Stimulated activated naive CD8-positive, alpha-beta T cell treated with anti-CD3 and anti-CD28 coated beads, Interleukin-15, amount 100 ng/mL, for 72 hours (primary cell): ENCODE measurements at regions not wholly inside any gene's neighbourhood (a gene's known extent, or its start where the extent isn't known, plus 50 kb on each side); places are given as distances from the start of the nearest gene placed in this dataset.
A peak's percentile ranks its signal among the peaks of the same experiment; 100 is the strongest.

Experiments
- ATAC-seq: fragments of 150-1000 bp; cut with Tn5 transposase; 2 replicates; pipeline ENCODE4 v1.10.0; 2021; ENCODE audit warnings: mild to moderate bottlenecking, moderate library complexity
- DNase-seq, 2 donors: peaks; one replicate each; pipeline ENCODE4 v3.0.0; 2021 to 2022
- H3K27ac Mint-ChIP-seq, 2 donors: one replicate each; pipeline ENCODE4 v1.8.0; 2022; ENCODE audit warnings: mild to moderate bottlenecking in 2 of 2, mixed read lengths in 2 of 2, moderate library complexity in 2 of 2
- H3K27me3 Mint-ChIP-seq: one replicate; pipeline ENCODE4 v1.8.0; 2022; ENCODE audit warnings: mixed read lengths
- H3K4me1 Mint-ChIP-seq: one replicate; pipeline ENCODE4 v1.8.0; 2022; ENCODE audit warnings: mild to moderate bottlenecking, mixed read lengths
- H3K4me3 Mint-ChIP-seq, 2 donors: one replicate each; pipeline ENCODE4 v1.8.0; 2022; ENCODE audit warnings: mild to moderate bottlenecking in 2 of 2, mixed read lengths in 2 of 2, moderate library complexity in 1 of 2
- H3K9me3 Mint-ChIP-seq, 2 donors: one replicate each; pipeline ENCODE4 v1.8.0; 2022; ENCODE audit warnings: mixed read lengths in 2 of 2

DNA sequence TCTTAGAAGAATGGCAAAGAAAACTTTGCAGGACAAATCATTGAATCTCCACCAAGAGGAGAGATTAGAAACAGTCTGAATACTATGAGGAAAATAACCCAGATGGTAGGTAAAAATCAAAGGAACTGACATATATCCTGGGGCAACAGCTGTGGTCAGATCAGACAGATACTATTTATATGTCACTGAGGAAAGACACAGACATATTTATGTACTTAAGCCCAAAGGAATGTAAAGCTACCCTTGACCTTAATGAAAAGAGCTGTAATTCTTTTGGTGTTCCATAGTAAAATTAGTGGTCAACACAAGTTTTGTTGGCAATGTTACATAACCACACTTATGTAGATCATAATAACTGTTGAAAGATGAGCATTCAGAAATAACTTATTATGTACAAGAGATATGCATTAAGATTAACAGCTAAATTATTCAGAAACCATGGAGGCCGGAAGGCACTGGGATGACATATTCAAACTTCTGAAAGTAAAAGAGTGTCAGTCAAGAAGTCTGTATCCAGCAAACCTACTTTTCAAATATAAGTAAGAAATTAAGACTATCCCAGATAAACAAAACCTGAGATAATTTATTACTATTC is 166.1 kb upstream of the SAMSN1 start:
- no peak for DNase-seq
- H3K4me1 Mint-ChIP-seq: no peaks in the 10 kb centered on the region
- peak overlapping the region in 1 of 2 donors; percentile 71 for H3K27ac Mint-ChIP-seq
- peaks cover 7 to 27% of the 10 kb centered on the region in 2 donors for H3K9me3 Mint-ChIP-seq
- no peak overlapping the region for H3K4me3 Mint-ChIP-seq
- H3K27me3 Mint-ChIP-seq: no peaks in the 10 kb centered on the region
- ATAC-seq: no peak

GRCh38 chr21:14711287-14711686 is 165.2 kb upstream of the SAMSN1 start:
- ATAC-seq: no peak
- Mint-ChIP-seq H3K27ac (no peak overlapping the region), H3K9me3 (peaks cover 7 to 27% of the 10 kb centered on the region in 2 donors), H3K4me1 (no peaks in the 10 kb centered on the region), H3K4me3 (no peak overlapping the region), H3K27me3 (no peaks in the 10 kb centered on the region)
- DNase-seq: no peak

GRCh38 chr21:14707511-14708020 is 161.5 kb upstream of the SAMSN1 start:
- ATAC-seq: no peak
- no peaks in the 10 kb centered on the region for H3K4me1 Mint-ChIP-seq
- H3K27me3 Mint-ChIP-seq: no peaks in the 10 kb centered on the region
- H3K9me3 Mint-ChIP-seq: peaks cover 7 to 11% of the 10 kb centered on the region in 2 donors
- no peak for DNase-seq
- H3K4me3 Mint-ChIP-seq: no peak overlapping the region
- no peak overlapping the region for H3K27ac Mint-ChIP-seq

- no peaks in the 10 kb centered on the region for H3K4me1 Mint-ChIP-seq
- no peak overlapping the region for H3K4me3 Mint-ChIP-seq
- ATAC-seq (no peak), DNase-seq (no peak)
- H3K27me3 Mint-ChIP-seq: no peaks in the 10 kb centered on the region
- no peak overlapping the region for H3K27ac Mint-ChIP-seq
- H3K9me3 Mint-ChIP-seq: peaks cover 4 to 6% of the 10 kb centered on the region in 2 donors
These were observed 160.8 kb upstream of the SAMSN1 start for GRCh38 chr21:14706712-14707510.

DNA sequence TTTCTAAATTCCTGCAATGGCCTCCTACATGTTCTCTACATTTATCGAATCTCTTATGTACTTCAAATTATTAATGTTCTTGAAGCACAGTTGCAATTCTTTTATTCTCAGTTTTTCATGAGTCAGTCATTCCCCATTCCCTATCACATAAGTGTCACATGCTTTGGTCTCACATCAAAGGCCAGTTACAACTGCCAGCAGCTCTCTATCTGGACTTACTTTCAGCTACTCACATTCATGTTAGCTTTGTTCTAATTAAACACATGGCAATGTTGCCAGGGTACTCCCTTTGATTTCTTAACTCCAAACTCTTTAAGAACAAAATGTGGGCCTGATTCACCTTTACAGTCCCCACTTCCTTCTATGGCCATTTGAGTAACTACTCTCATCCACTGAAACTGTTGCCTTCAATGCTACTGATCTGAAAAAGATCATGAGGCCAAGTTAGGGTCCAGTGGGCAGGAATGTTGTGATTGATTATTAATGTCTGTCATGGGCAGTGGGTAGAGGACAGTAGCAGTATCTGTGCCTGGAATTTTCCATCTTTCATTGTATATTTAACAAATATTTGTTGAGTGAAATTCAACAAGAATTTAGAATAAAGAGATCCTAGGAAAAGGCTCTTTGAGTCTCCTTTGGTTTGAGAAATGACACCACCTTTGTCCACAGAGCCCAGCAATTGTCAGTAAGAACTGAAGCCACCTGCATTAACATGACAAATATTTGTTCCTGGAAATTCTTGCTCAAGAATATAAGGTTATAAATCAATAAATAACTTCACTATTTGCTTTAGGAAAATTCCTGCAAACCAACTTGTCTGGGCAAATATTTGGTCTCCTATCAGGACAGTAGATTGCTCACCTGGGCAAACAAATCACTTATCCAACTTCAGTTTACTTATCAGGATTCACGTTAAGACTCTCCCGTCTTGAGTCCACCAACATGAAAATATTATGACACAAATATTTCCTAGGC is 153.6 kb upstream of the SAMSN1 start:
- Mint-ChIP-seq H3K27ac (peak overlapping the region in 1 of 2 donors; percentile 1), H3K27me3 (no peaks in the 10 kb centered on the region), H3K9me3 (no peaks in the 10 kb centered on the region), H3K4me3 (no peak overlapping the region), H3K4me1 (peaks cover 13% of the 10 kb centered on the region)
- DNase-seq (no peak), ATAC-seq (no peak)

- ATAC-seq (no peak), DNase-seq (no peak)
- no peak overlapping the region for H3K27ac Mint-ChIP-seq
- no peaks in the 10 kb centered on the region for H3K27me3 Mint-ChIP-seq
- no peaks in the 10 kb centered on the region for H3K9me3 Mint-ChIP-seq
- peaks cover 13% of the 10 kb centered on the region for H3K4me1 Mint-ChIP-seq
- no peak overlapping the region for H3K4me3 Mint-ChIP-seq
These were observed 151.7 kb upstream of the SAMSN1 start for GRCh38 chr21:14697769-14698168.

DNA sequence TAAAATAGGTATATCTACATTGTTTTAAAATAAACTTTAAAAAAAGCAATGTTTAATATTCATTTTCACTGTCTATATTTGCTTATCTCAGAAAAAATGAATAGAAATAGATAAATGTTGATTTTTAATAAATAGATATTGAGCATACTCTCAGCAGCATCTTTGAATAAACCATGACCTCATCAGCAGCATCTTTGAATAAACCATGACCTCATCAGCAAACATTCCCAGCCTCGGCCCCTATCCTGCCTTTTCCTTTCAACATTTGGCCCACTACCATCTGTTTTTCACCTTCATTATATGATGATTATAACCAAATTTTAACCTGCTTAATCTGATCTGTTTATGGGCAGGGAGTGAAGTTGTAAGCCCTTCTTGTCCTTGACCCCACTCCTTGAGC is 148.7 kb upstream of the SAMSN1 start:
- Mint-ChIP-seq H3K27me3 (no peaks in the 10 kb centered on the region), H3K4me1 (peaks cover 28% of the 10 kb centered on the region), H3K27ac (peak overlapping the region in 1 of 2 donors; percentile 54), H3K4me3 (no peak overlapping the region), H3K9me3 (peaks cover 4 to 12% of the 10 kb centered on the region in 2 donors)
- no peak for DNase-seq
- no peak for ATAC-seq

DNA sequence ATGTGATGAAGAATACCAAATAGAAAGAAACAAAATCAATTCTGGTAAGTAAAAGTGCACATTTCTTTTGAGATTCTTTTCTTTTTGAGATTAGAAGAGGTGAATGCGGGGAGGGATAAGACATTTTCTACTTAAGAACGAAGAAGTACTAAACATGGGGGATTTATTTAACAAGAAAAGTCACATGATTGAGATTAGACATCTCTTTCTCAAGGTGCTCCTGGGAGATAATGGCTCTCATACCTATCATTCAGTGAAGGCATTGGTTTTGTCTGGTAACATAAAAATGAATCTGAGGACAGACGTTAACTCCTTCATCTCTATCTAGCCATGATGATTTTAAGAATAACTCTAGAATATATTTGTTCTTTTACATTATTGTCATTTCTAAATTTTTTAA is 147.9 kb upstream of the SAMSN1 start:
- Mint-ChIP-seq H3K27me3 (no peaks in the 10 kb centered on the region), H3K4me1 (peaks cover 28% of the 10 kb centered on the region), H3K27ac (no peak overlapping the region), H3K9me3 (peaks cover 12 to 20% of the 10 kb centered on the region in 2 donors), H3K4me3 (no peak overlapping the region)
- no peak for ATAC-seq
- DNase-seq: no peak

- Mint-ChIP-seq H3K9me3 (peaks cover 15 to 24% of the 10 kb centered on the region in 2 donors), H3K4me3 (peak overlapping the region; percentile 23 to 32), H3K27ac (peak overlapping the region; percentile 94 to 97), H3K4me1 (peaks cover 46% of the 10 kb centered on the region), H3K27me3 (no peaks in the 10 kb centered on the region)
- DNase-seq (no peak), ATAC-seq (peak; percentile 63)
These were observed 145.8 kb upstream of the SAMSN1 start for GRCh38 chr21:14691914-14692313.

GRCh38 chr21:14690886-14691285 is 144.8 kb upstream of the SAMSN1 start:
- Mint-ChIP-seq H3K9me3 (peaks cover 15 to 24% of the 10 kb centered on the region in 2 donors), H3K27ac (peak overlapping the region; percentile 49 to 97), H3K4me1 (peaks cover 54% of the 10 kb centered on the region), H3K4me3 (no peak overlapping the region), H3K27me3 (no peaks in the 10 kb centered on the region)
- ATAC-seq (no peak), DNase-seq (no peak)

- Mint-ChIP-seq H3K9me3 (peaks cover 15 to 24% of the 10 kb centered on the region in 2 donors), H3K4me1 (peaks cover 54% of the 10 kb centered on the region), H3K27ac (no peak overlapping the region), H3K4me3 (no peak overlapping the region), H3K27me3 (no peaks in the 10 kb centered on the region)
- DNase-seq: no peak
- no peak for ATAC-seq
These were observed 142.8 kb upstream of the SAMSN1 start for GRCh38 chr21:14688936-14689335.

GRCh38 chr21:14688412-14688811 is 142.3 kb upstream of the SAMSN1 start:
- no peak overlapping the region for H3K27ac Mint-ChIP-seq
- H3K4me3 Mint-ChIP-seq: no peak overlapping the region
- DNase-seq (no peak), ATAC-seq (peak; percentile 63)
- peaks cover 57% of the 10 kb centered on the region for H3K4me1 Mint-ChIP-seq
- H3K9me3 Mint-ChIP-seq: peaks cover 15 to 24% of the 10 kb centered on the region in 2 donors
- H3K27me3 Mint-ChIP-seq: no peaks in the 10 kb centered on the region

DNA sequence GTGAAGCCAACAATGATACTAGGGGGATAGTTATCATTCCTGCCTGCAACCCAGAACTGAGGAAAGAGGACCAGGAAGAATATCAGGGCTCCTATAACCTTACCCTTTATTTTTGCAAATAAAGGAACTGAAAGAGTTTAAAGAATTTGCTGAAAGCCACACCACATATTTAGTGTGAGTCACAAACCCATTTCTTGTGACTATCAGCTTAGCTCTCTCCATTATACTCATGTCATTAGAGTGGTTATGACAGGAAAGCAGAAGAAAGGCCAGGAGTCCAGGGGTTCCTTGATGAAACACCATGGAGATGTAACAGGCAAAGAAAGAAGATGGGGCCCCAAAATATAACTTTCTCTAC is 141.1 kb upstream of the SAMSN1 start:
- H3K4me3 Mint-ChIP-seq: peak overlapping the region in 1 of 2 donors; percentile 25
- peak overlapping the region; percentile 36 to 47 for H3K27ac Mint-ChIP-seq
- H3K9me3 Mint-ChIP-seq: peaks cover 15 to 24% of the 10 kb centered on the region in 2 donors
- H3K4me1 Mint-ChIP-seq: peaks cover 60% of the 10 kb centered on the region
- ATAC-seq (peak; percentile 80), DNase-seq (no peak)
- no peaks in the 10 kb centered on the region for H3K27me3 Mint-ChIP-seq

DNA sequence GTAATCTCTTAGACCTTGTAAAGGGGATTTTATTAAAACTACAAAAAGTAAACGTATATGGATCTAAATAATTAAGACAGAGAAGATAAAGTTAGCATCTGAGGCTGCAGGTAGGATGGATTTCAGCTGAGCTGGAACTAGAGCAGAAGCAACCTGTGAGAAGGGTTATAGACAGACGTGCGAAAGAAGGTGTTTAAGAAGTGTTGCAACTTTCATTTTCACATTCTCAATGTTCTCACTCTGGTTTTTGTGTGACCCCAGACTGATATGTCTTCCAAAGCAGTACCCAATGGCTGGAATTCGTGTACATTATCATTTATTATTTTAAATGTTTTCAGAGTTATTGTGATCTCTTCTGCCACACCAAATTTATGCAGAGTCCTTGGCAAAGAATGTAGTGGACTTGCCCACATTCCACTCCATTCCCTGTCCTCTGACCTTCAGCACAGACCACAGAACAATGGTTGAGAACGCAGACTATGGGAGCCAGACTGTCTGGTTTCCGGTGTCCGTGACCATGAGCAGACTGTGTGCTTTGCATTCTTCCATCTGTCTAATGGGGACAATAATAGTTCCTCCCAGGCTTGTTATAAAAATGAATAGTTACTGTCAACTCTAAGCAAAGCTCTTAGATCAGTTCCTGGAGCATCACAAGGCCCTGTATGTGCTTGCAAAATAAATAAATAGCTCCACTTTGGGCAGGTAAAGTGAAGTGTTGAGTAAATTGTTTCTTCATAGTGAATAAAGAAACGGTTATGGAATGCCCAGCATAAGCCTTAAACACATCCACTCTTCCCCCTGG is 140.6 kb upstream of the SAMSN1 start:
- peak overlapping the region in 1 of 2 donors; percentile 12 for H3K4me3 Mint-ChIP-seq
- H3K27ac Mint-ChIP-seq: peak overlapping the region; percentile 20 to 22
- ATAC-seq: peak; percentile 37

GRCh38 chr21:14685568-14685967 is 139.5 kb upstream of the SAMSN1 start:
- Mint-ChIP-seq H3K27me3 (no peaks in the 10 kb centered on the region), H3K27ac (no peak overlapping the region), H3K9me3 (peaks cover 15 to 17% of the 10 kb centered on the region in 2 donors), H3K4me3 (no peak overlapping the region), H3K4me1 (peaks cover 50% of the 10 kb centered on the region)
- ATAC-seq: no peak
- no peak for DNase-seq

More for the DNA sequence above, 140.6 kb upstream of the SAMSN1 start:
- Mint-ChIP-seq H3K9me3 (peaks cover 15 to 24% of the 10 kb centered on the region in 2 donors), H3K4me1 (peaks cover 54% of the 10 kb centered on the region), H3K27me3 (no peaks in the 10 kb centered on the region)
- no peak for DNase-seq
